SK-N-SH (cell line): ENCODE measurements at regions not wholly inside any gene's neighbourhood (a gene's known extent, or its start where the extent isn't known, plus 50 kb on each side); places are given as distances from the start of the nearest gene placed in this dataset.

Experiments used
- CTCF ChIA-PET: fragments of 300-600, 350-600 bp; formaldehyde crosslinking; extraction: SDS; loops from one replicate; lab custom pipeline; 2021; lab: Yijun Ruan, JAX
- POLR2A ChIA-PET: fragments of 350-600 bp; sonication (Branson Sonifier 250); formaldehyde crosslinking; extraction: SDS; loops from one replicate; lab custom pipeline; 2020; ENCODE audit warnings: antibody characterized with exemption, inconsistent platforms; lab: Yijun Ruan, JAX
- DNase-seq: peaks from one replicate; pipeline ENCODE4 v3.0.0; 2012
- H2AFZ ChIP-seq: fragments of 200-600 bp; sonication (generic); 2 replicates; pipeline ENCODE4 v1.8.1; 2016; ENCODE audit warnings: antibody characterized with exemption, mild to moderate bottlenecking, low read depth
- H3F3A ChIP-seq: fragments of 200-600 bp; sonication (generic); replicated peaks from 2 replicates; pipeline ENCODE3; 2016; ENCODE audit warnings: antibody characterized with exemption, mild to moderate bottlenecking; ENCODE audit not compliant: insufficient read depth
- H3K27ac ChIP-seq, 2 experiments: fragments of 200-500 bp in 1 of 2; fragments of 200-600 bp in 1 of 2; sonication (Bioruptor generic) in 1 of 2; sonication (generic), shearing (Covaris generic) in 1 of 2; 2 replicates each; pipeline versions ENCODE4 v1.5.1 to v1.6.1; 2014 to 2016; ENCODE audit warnings: low read depth in 2 of 2, inconsistent platforms in 1 of 2, low read length in 1 of 2, mild to moderate bottlenecking in 1 of 2, mixed read lengths in 1 of 2
- H3K27me3 ChIP-seq: fragments of 200-600 bp; sonication (generic), shearing (Covaris generic); 2 replicates; pipeline ENCODE4 v1.6.1; 2016; ENCODE audit warnings: mixed run types; ENCODE audit not compliant: insufficient read depth
- H3K36me3 ChIP-seq, 2 experiments: fragments of 200-500 bp in 1 of 2; fragments of 200-600 bp in 1 of 2; sonication (Bioruptor generic) in 1 of 2; sonication (generic) in 1 of 2; replicated peaks in 1 of 2; 2 replicates each; pipeline versions ENCODE3 to v1.5.1; 2014 to 2016; ENCODE audit warnings: low read length in 1 of 2, mild to moderate bottlenecking in 1 of 2; ENCODE audit not compliant: insufficient read depth in 2 of 2, control insufficient read depth in 1 of 2
- H3K4me1 ChIP-seq, 2 experiments: fragments of 200-500 bp in 1 of 2; fragments of 200-600 bp in 1 of 2; sonication (Bioruptor generic) in 1 of 2; sonication (generic), shearing (Covaris generic) in 1 of 2; 2 replicates each; pipeline versions ENCODE4 v1.5.1 to v1.6.1; 2014 to 2016; ENCODE audit warnings: low read depth in 1 of 2, low read length in 1 of 2, mixed run types in 1 of 2; ENCODE audit not compliant: insufficient read depth in 2 of 2, control insufficient read depth in 1 of 2
- H3K4me2 ChIP-seq: fragments of 200-600 bp; sonication (generic), shearing (Covaris generic); 2 replicates; pipeline ENCODE4 v1.6.1; 2017; ENCODE audit warnings: mixed run types
- H3K4me3 ChIP-seq, 2 experiments: fragments of 200-500 bp in 1 of 2; fragments of 200-600 bp in 1 of 2; sonication (Bioruptor generic) in 1 of 2; sonication (generic), shearing (Covaris generic) in 1 of 2; 2 replicates each; pipeline versions ENCODE4 v1.5.1 to v1.8.1; 2014 to 2016; ENCODE audit warnings: low read depth in 2 of 2, inconsistent platforms in 1 of 2, low read length in 1 of 2, mild to moderate bottlenecking in 1 of 2, mixed read lengths in 1 of 2, moderate library complexity in 1 of 2
- H3K79me2 ChIP-seq: fragments of 200-600 bp; sonication (generic); 2 replicates; pipeline ENCODE4 v1.8.1; 2017; ENCODE audit warnings: mild to moderate bottlenecking; ENCODE audit not compliant: insufficient read depth
- H3K9ac ChIP-seq: fragments of 200-600 bp; sonication (generic); 2 replicates; pipeline ENCODE4 v1.6.1; 2017; ENCODE audit warnings: mixed run types
- H3K9me2 ChIP-seq: fragments of 200-600 bp; sonication (generic); 2 replicates; pipeline ENCODE4 v1.6.1; 2017; ENCODE audit warnings: mixed run types
- H3K9me3 ChIP-seq: fragments of 200-600 bp; sonication (generic); 2 replicates; pipeline ENCODE4 v1.6.1; 2017; ENCODE audit warnings: mixed run types, mild to moderate bottlenecking, moderate library complexity
- H4K20me1 ChIP-seq: fragments of 200-600 bp; sonication (generic); 2 replicates; pipeline ENCODE4 v1.6.1; 2017; ENCODE audit warnings: mild to moderate bottlenecking, mixed run types; ENCODE audit not compliant: insufficient read depth
- CHD2 ChIP-seq: fragments of 150-350 bp; IDR thresholded peaks from 2 replicates; pipeline ENCODE4 v1.6.1; 2018; ENCODE audit warnings: low read length; ENCODE audit not compliant: partially characterized antibody
- FOXJ3 ChIP-seq: sonication (generic); formaldehyde crosslinking; IDR thresholded peaks from 2 replicates; pipeline ENCODE4 v1.5.1; 2020; ENCODE audit warnings: mild to moderate bottlenecking, missing genetic modification reagents
- GABPA ChIP-seq: IDR thresholded peaks from 2 replicates; pipeline ENCODE4 v1.4.0; 2012; ENCODE audit warnings: low read depth, mild to moderate bottlenecking
- JUND ChIP-seq: IDR thresholded peaks from 2 replicates; pipeline ENCODE4 v1.4.0; 2012
- MXI1 ChIP-seq: IDR thresholded peaks from 2 replicates; pipeline ENCODE4 v1.6.1; 2012; ENCODE audit warnings: mild to moderate bottlenecking, low read depth, low read length, improper control_type of control experiment
- POLR2AphosphoS5 ChIP-seq: IDR thresholded peaks from 2 replicates; pipeline ENCODE4 v1.6.1; 2012; ENCODE audit warnings: low read depth, low read length
- RAD21 ChIP-seq: IDR thresholded peaks from 2 replicates; pipeline ENCODE4 v1.6.1; 2012; ENCODE audit warnings: mild to moderate bottlenecking, low read length
- RFX5 ChIP-seq: IDR thresholded peaks from 2 replicates; pipeline ENCODE4 v1.6.1; 2012; ENCODE audit warnings: mild to moderate bottlenecking, improper control_type of control experiment, low read length
- SIN3A ChIP-seq: IDR thresholded peaks from 2 replicates; pipeline ENCODE4 v1.6.1; 2012; ENCODE audit warnings: low read depth, mild to moderate bottlenecking, low read length, moderate library complexity, borderline replicate concordance
- SMC3 ChIP-seq: IDR thresholded peaks from 2 replicates; pipeline ENCODE4 v1.6.1; 2012; ENCODE audit warnings: low read depth, low read length, improper control_type of control experiment
- TEAD4 ChIP-seq: IDR thresholded peaks from 2 replicates; pipeline ENCODE4 v1.4.0; 2012; ENCODE audit warnings: mild to moderate bottlenecking, borderline replicate concordance; ENCODE audit not compliant: insufficient read depth
- YY1 ChIP-seq: IDR thresholded peaks from 2 replicates; pipeline ENCODE4 v1.4.0; 2012; ENCODE audit warnings: low read depth, mild to moderate bottlenecking
- WGBS: methylation state at CpG from one replicate; pipeline ENCODE4 v1.1.6; 2017; ENCODE audit warnings: low lambda C conversion rate; 5-methylcytosine and 5-hydroxymethylcytosine counted together
- TF ChIP-seq, protein P1 (sequence below): fragments of 200-600 bp; sonication (generic); IDR thresholded peaks from 2 replicates; pipeline ENCODE4 v1.6.1; 2017; ENCODE audit warnings: antibody characterized with exemption, mild to moderate bottlenecking, moderate library complexity
- TF ChIP-seq, protein P2 (sequence below): IDR thresholded peaks from 2 replicates; pipeline ENCODE4; 2012
- TF ChIP-seq, protein P3 (sequence below): IDR thresholded peaks from 2 replicates; pipeline ENCODE4 v1.4.0; 2012; ENCODE audit warnings: low read depth

- ChIA-PET CTCF (interaction anchor here (0.5 to 2.4 kb wide), 19 partner anchors 8 to 1228 kb away, joined by 3 to 16 read pairs (median 3); partner anchors contain the start of gene ICE1), POLR2A (no interaction called here)
- peak; percentile 41 for DNase-seq
- Histone ChIP-seq H3K36me3 (no peaks in the 10 kb centered on the region), H2AFZ (no peak overlapping the region), H3F3A (no peaks in the 10 kb centered on the region), H3K9me3 (no peaks in the 10 kb centered on the region), H3K27ac (no peak overlapping the region)
- TF ChIP-seq SMC3 (peak; percentile 40), TEAD4 (no peak), MXI1 (no peak), RFX5 (no peak), FOXJ3 (CRISPR knock-in tag) (no peak), RAD21 (peak; percentile 81), POLR2AphosphoS5 (no peak), CHD2 (no peak), YY1 (no peak), SIN3A (no peak), GABPA (no peak)
- TF ChIP-seq, protein P1, sequence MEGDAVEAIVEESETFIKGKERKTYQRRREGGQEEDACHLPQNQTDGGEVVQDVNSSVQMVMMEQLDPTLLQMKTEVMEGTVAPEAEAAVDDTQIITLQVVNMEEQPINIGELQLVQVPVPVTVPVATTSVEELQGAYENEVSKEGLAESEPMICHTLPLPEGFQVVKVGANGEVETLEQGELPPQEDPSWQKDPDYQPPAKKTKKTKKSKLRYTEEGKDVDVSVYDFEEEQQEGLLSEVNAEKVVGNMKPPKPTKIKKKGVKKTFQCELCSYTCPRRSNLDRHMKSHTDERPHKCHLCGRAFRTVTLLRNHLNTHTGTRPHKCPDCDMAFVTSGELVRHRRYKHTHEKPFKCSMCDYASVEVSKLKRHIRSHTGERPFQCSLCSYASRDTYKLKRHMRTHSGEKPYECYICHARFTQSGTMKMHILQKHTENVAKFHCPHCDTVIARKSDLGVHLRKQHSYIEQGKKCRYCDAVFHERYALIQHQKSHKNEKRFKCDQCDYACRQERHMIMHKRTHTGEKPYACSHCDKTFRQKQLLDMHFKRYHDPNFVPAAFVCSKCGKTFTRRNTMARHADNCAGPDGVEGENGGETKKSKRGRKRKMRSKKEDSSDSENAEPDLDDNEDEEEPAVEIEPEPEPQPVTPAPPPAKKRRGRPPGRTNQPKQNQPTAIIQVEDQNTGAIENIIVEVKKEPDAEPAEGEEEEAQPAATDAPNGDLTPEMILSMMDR = peak; percentile 84
- TF ChIP-seq, protein P2, sequence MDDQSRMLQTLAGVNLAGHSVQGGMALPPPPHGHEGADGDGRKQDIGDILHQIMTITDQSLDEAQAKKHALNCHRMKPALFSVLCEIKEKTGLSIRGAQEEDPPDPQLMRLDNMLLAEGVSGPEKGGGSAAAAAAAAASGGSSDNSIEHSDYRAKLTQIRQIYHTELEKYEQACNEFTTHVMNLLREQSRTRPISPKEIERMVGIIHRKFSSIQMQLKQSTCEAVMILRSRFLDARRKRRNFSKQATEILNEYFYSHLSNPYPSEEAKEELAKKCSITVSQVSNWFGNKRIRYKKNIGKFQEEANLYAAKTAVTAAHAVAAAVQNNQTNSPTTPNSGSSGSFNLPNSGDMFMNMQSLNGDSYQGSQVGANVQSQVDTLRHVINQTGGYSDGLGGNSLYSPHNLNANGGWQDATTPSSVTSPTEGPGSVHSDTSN = no peak
- TF ChIP-seq, all 33 proteins: peak for 3
- Histone ChIP-seq H3K79me2 (no peaks in the 10 kb centered on the region), H3K27me3 (peaks cover 12% of the 10 kb centered on the region; the same call in 1 of the 2 replicates), H3K4me1 (no peaks in the 10 kb centered on the region), H3K9me2 (no peaks in the 10 kb centered on the region), H3K9ac (no peak overlapping the region), H4K20me1 (no peaks in the 10 kb centered on the region), H3K4me2 (no peak overlapping the region), H3K4me3 (no peak overlapping the region)
- WGBS = 2% methylated on average over 1 of the region's 1 CpG
Observed at GRCh38 chr5:4862500-4862899, 277.6 kb upstream of the ADAMTS16 start.

GRCh38 chr5:4866131-4866659 lies 273.9 kb upstream of the ADAMTS16 start:
- CTCF ChIA-PET = interaction anchor here (1.2 kb wide), 1 partner anchor 27 kb away, joined by 3 read pairs; no protein-coding TSS in a partner anchor
- no peaks in the 10 kb centered on the region for H3K9me3 ChIP-seq
- no peaks in the 10 kb centered on the region for H3F3A ChIP-seq
- no peaks in the 10 kb centered on the region for H3K4me1 ChIP-seq
- no peaks in the 10 kb centered on the region for H3K36me3 ChIP-seq
- no peak overlapping the region for H3K27ac ChIP-seq
- H3K4me3 ChIP-seq = no peak overlapping the region
- no peaks in the 10 kb centered on the region for H4K20me1 ChIP-seq
- TF ChIP-seq GABPA = no peak
- TF ChIP-seq JUND = no peak
- TF ChIP-seq, protein P3, sequence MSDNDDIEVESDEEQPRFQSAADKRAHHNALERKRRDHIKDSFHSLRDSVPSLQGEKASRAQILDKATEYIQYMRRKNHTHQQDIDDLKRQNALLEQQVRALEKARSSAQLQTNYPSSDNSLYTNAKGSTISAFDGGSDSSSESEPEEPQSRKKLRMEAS = no peak
- no peaks in the 10 kb centered on the region for H3K9me2 ChIP-seq
- peaks cover 8% of the 10 kb centered on the region; the same call in 1 of the 2 replicates for H3K27me3 ChIP-seq
- POLR2A ChIA-PET = no interaction called here
- WGBS = 83% methylated on average over 49 of the region's 49 CpGs
- no peak for DNase-seq
- H2AFZ ChIP-seq = no peak overlapping the region
- H3K4me2 ChIP-seq = no peak overlapping the region
- H3K9ac ChIP-seq = no peak overlapping the region
- no peaks in the 10 kb centered on the region for H3K79me2 ChIP-seq
